ENCODE measurements at regions not wholly inside any gene's neighbourhood (a gene's known extent, or its start where the extent isn't known, plus 50 kb on each side); places are given as distances from the start of the nearest gene placed in this dataset.

DNA sequence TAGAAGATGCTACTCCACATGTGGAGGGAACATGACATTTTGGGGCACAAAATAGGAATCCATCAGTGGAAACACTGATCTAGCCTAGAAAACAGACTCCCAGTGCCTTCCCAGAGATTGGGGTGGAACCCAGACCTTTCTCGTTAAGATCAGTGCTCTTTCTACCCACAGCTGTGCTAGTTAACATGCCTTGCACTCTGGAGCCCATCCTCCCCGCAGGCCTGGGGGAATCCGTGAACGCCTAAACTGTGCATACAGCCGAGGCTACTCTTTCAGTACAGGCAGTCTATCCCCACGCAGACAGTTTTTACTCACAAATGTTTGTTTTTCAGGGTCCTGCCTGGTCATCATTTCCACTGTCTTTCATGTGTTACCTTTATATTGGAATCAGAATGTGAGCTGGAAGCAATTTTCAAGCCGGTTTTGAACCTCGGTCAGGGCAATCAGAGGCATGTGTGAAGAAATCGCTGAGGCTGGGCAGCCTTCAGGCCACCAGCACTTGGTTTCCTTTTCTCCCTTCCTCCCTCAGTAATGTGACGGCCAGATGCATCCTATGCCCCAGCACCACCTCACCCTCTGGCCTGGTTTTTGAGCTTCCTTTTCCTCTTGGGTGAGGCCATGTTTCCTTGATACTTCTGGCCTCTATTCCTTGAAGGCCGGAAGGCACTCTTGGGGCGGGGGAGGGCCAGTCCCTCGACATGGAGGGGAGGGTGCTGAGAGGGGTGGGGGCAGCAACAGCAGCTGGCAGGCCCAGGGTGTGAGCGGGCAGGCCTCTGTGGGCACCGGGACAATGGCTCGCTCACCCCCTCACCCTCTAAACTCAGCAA, 123.6 kb upstream of the GALNT15 start:
- DNase-seq (ENCODE audit: low read depth), result no peak
- H3K4me3 ChIP-seq (ENCODE audit: low read length), result no peak overlapping the region
- TF ChIP-seq, protein P1, sequence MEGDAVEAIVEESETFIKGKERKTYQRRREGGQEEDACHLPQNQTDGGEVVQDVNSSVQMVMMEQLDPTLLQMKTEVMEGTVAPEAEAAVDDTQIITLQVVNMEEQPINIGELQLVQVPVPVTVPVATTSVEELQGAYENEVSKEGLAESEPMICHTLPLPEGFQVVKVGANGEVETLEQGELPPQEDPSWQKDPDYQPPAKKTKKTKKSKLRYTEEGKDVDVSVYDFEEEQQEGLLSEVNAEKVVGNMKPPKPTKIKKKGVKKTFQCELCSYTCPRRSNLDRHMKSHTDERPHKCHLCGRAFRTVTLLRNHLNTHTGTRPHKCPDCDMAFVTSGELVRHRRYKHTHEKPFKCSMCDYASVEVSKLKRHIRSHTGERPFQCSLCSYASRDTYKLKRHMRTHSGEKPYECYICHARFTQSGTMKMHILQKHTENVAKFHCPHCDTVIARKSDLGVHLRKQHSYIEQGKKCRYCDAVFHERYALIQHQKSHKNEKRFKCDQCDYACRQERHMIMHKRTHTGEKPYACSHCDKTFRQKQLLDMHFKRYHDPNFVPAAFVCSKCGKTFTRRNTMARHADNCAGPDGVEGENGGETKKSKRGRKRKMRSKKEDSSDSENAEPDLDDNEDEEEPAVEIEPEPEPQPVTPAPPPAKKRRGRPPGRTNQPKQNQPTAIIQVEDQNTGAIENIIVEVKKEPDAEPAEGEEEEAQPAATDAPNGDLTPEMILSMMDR (conservative IDR thresholded peaks at IDR 0.05; ENCODE audit: low read depth, low read length), result no peak

GRCh38 chr3:16051691-16052090, 122.8 kb upstream of the GALNT15 start:
- DNase-seq (ENCODE audit: low read depth), result no peak
- TF ChIP-seq, protein P1 (conservative IDR thresholded peaks at IDR 0.05; ENCODE audit: low read depth, low read length), result no peak
- no peak overlapping the region for H3K4me3 ChIP-seq (ENCODE audit: low read length)

GRCh38 chr3:16052964-16053363, 121.5 kb upstream of the GALNT15 start:
- no peak for DNase-seq (ENCODE audit: low read depth)
- TF ChIP-seq, protein P1 (conservative IDR thresholded peaks at IDR 0.05; ENCODE audit: low read depth, low read length), result no peak

DNA sequence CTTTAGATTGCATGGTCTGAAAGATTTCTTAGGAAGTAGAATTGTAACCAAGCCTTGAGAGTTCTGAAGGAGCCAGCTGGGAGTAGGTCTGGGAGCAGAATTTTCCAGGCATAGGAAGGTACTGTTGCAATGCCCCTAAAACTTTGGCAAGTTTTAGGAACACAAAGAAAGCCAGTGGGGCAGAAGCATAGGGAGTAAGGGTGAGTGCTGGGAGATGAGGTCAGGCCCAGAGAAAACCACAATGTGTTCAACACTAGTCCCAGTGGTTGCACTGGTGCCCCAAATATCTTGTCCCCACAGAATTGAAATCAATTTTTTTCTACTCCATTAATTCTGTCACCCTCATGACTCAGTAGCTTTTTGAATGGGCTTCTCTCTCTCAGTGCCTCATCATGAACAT, 120.7 kb upstream of the GALNT15 start:
- no peak overlapping the region for H3K4me3 ChIP-seq (ENCODE audit: low read length)
- DNase-seq (ENCODE audit: low read depth), result no peak
- TF ChIP-seq, protein P1 (conservative IDR thresholded peaks at IDR 0.05; ENCODE audit: low read depth, low read length), result no peak

More at GRCh38 chr3:16052964-16053363, 121.5 kb upstream of the GALNT15 start:
- no peak overlapping the region for H3K4me3 ChIP-seq (ENCODE audit: low read length)

- H3K4me3 ChIP-seq (ENCODE audit: low read length), result no peak overlapping the region
- DNase-seq (ENCODE audit: low read depth), result no peak
- TF ChIP-seq, protein P1 (conservative IDR thresholded peaks at IDR 0.05; ENCODE audit: low read depth, low read length), result no peak
Observed at GRCh38 chr3:16055606-16056211, 118.8 kb upstream of the GALNT15 start.

DNA sequence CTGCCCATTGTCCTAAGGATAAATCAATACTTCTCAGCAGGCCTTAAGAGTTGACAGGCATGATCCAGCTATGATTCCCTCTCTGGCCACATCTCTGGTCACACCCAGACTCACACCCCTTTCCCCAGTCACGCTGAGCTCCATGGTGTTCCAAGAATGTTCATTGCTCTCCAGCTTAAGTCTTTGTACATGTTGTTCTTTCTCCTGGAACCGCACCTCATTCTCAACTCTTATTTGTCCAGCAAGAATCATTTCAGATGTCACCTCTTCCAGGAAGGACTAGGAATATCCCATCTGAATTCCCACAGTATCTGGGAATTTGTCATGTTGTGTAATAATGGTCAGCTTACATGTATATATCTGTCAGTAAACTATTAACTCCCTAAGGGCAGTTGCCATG, 118.3 kb upstream of the GALNT15 start:
- no peak for DNase-seq (ENCODE audit: low read depth)
- TF ChIP-seq, protein P1 (conservative IDR thresholded peaks at IDR 0.05; ENCODE audit: low read depth, low read length), result no peak
- H3K4me3 ChIP-seq (ENCODE audit: low read length), result no peak overlapping the region

GRCh38 chr3:16058521-16058920, 116.0 kb upstream of the GALNT15 start:
- TF ChIP-seq, protein P1 (conservative IDR thresholded peaks at IDR 0.05; ENCODE audit: low read depth, low read length), result no peak
- no peak for DNase-seq (ENCODE audit: low read depth)
- H3K4me3 ChIP-seq (ENCODE audit: low read length), result no peak overlapping the region

Measured in retinal pigment epithelial cell (primary cell).